ENCODE measurements at regions not wholly inside any gene's neighbourhood (a gene's known extent, or its start where the extent isn't known, plus 50 kb on each side); places are given as distances from the start of the nearest gene placed in this dataset.

DNA sequence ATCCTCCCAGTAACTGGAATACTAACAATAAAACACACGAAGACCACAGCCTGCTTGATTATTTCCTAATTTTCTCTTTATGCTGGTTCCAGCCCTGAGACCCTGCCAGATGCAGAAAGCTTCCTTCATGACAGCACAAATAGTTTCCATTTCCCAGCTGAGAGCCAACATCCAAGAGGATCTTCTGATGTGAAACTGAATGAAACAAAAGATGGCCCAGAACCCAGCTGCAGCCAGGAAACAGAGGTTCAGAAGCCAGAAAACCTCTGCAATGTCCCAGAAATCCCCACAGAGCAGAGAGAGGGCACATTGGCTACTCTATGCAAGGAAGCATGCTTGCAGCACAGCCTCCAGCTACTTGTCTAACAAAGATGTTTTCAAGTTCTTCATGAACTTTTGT is 61.8 kb upstream of the PLEKHG1 start:
- DNase-seq (ENCODE audit: low spot score): no peak

DNA sequence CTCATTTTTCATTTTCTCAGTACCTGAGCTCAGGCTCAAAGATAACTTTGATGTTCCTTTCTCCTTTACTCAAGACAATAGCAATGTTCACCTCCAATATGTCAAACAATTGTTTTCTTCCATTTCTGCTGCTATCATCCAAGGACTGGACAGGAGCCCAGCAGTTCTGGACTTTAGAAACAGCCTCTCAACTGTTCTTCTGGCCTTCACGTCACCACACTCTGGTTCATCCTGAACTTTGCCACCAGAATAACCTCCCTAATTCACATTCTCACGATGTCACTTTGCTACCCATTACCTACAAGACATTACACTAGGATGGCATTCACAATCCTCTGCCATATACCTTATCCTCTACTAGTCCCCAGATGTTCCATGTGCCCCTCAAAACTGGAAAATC is 60.6 kb upstream of the PLEKHG1 start:
- DNase-seq (ENCODE audit: low spot score): no peak

DNA sequence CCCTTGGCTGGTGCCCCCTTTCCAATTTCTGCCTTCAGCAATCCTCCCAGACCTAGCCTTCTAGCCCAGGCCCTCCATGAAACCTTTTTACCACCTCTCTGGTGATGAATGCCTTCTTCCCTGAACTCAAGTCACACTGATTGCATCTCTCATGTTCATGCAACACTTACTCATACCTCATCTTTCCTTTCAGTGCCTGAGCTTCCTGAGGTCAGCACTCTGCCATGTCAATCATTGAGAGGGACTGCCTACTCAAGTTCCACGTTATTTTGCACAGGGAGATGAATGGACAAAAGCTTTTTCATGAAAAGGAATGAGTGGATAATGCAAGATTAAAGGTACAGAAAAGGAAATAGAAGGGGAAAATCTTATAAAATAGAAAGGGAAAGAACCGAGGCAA is 60.1 kb upstream of the PLEKHG1 start:
- DNase-seq (ENCODE audit: low spot score): no peak

DNA sequence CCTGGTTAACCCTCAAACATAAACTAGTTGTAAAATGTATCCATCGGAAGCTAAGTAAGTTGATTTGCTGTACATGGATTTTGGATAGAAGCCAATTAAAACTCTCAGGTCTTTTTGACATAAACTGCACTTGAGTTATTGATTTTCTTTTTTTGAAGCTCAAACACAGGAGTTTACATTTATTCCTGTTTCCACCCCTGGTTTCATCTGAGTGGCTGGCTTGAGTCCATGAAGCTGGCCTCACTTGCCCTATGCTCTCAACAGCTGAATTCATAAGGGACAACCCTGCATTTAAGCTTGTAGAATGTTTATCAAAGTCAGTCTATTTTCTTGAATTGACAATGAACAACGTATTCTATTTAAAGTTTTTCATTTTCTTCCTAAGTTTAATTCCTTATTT is 58.1 kb upstream of the PLEKHG1 start:
- no peak for DNase-seq (ENCODE audit: low spot score)

DNA sequence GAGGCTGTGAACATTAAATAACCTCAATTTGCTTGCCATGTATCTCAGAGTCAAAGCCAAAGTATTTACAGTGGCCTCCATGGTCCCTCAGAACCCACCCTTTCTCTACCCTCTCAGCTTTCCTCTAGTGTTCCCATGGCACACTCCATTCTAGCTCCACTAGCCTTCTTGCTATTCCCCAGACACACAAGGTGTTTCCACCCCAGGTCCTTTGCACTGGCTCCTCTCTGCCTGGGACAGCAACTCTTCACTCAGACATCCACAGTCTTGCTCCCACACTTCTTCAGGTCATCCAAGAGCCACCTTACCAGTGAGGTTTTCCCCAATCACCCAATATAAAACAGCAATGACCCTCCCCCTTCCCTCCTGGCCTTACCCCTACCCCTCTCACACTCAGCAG is 56.5 kb upstream of the PLEKHG1 start:
- no peak for DNase-seq (ENCODE audit: low spot score)

DNA sequence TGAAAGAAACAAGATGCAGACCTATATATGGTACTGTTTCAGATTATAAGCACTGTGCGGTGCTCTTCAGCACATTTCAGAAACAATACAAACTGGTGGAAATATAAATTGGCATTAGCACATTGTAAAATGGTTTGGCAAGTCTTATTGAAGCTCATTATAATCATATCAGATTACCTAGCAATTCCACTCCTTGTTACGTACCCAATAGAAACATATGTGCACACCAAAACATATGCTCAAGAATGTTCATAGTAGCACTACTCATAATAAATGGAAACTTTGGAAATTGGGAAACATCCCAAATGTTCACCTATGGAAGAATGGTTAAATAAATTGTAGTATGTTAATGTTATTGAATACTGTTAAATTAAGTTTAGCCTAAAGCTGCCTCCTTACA is 54.9 kb upstream of the PLEKHG1 start:
- no peak for DNase-seq (ENCODE audit: low spot score)

DNA sequence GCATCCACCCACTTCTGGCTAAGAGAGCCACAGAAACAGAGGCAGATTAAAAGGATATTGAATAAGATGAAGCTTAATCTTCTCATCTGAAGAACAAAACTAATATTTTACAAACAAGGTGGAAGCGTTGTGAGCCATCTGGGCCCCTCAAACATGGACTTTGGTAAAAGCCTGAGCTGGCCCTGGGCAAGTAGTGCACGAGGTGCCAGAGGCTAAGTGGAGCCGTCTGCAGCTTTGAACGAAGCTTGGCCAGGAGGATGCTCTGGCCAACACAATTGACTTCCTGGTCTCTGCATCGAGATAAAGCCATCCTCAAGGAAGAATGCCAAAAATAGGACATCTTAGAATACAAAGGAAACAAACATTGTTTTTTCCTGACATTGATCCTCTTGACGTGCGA is 53.2 kb upstream of the PLEKHG1 start:
- no peak for DNase-seq (ENCODE audit: low spot score)

DNA sequence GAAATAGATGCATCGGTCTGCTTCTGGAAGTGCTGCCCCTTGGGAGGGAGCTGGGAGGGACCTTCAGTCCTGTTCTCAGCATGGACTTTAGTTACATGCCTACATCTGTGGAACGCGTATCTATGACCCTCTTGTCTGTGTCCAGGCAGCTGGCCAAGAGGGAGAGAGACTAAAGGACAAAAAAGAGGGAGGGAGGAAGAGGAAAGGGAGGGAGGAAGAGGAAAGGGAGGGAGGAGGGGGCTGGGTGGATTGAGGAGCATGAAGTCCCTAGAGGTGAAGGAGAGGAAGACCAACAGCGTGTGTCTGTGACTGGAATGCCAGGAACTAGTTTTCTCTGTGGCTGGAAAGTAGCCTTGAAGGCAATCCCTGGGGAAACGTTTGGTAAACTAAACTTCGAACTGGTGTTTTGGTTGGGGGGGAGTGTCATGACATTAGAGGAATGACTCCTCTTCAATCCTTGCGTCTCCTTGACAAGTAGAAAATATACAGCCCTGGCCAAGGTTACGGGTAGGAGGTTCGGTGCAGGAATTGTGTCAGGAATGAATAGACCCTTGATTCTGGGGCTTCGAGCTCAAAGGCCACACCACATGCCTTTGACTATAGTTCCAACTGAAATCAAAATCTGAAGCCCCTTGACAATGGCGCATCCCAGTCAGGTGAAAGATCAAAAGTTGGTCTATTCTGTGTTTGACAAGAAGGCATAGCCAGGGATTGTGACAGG is 52.0 kb upstream of the PLEKHG1 start:
- DNase-seq (ENCODE audit: low spot score): peak; percentile 57

DNA sequence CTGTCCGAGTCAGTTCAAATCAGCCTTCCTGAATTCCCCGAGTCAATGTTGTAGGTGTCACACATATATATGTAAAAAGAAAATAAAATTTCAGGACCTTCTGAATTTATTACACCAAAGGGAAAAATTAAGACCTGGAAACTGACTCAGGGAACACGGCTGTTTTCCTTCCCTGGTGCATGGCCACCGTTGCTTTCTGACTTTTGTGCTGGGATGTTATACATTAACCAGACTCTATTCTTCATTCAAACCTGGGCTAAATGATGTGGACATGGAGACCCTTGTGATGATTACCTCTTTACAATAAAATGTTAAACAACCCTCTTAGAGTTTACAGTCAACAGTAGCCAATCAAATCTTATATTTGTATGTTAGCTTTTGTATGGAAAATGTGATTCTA is 51.4 kb upstream of the PLEKHG1 start:
- DNase-seq (ENCODE audit: low spot score): no peak

DNA sequence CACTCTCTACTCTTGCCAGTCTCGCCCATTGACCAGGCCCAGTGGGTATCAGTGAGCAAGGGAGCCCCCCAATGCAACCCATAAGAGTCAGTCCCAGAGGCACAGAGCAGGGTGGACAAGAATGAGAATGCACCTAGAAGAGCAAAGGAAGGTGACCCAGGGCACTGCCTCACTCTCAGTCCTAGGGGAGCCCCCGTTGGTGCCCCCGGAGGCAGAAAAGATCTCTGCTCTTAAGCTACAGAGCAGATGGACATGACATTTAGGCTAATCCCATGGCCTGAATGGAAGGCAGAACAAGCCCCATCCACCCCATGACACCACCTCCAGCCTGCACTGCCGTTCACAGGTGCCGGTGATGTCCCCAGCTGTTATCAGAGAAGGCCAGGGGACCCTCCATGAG is 50.7 kb upstream of the PLEKHG1 start:
- DNase-seq (ENCODE audit: low spot score): no peak

DNA sequence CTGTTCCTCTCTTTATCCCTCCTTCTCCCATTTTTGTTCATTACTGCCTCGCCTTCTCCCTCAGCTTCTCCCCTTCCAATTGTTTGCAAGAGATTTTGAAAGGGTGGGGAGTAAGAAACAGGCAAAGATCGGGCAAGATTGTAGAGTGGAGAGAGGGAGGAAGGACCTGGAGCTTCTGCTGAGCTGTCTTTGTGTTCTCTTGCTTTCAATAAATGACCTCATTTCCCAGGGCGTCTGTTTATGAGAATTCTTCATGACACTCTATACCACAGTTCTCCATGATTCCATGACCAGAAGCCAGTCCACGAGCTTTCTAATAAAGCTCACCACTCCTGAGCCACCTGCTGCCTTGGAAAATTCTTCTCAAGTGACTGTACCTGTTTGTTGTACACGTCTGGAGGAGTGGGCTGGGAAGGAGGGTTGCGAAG is 50.0 kb upstream of the PLEKHG1 start:
- no peak for DNase-seq (ENCODE audit: low spot score)

Measured in umbilical cord (tissue), 1 donor.